ENCODE measurements at regions not wholly inside any gene's neighbourhood (a gene's known extent, or its start where the extent isn't known, plus 50 kb on each side); places are given as distances from the start of the nearest gene placed in this dataset.

DNA sequence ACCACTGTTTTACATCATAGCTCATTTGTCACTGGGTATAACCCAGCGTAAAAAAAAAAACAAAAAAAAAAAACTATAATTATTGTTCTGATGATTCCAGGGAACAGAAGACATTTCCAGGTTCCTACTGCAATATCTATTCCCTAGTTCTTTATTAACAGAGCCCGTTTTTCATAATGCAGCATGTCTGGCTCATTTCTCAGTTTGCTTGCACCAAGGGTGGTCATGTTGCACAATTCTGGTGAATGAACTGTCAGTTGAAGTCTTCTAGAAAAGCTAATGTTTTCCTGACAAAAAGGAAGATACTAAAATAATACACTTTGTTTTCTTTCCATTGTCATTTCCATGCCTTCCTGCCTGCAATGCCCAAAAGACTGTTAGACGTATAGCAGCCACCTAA, 180.1 kb downstream of the RDH14 start:
- Histone ChIP-seq H3K4me3 (ENCODE audit: extremely low read depth, insufficient read depth, low read length, poor library complexity, severe bottlenecking) (no peak overlapping the region), H3K36me3 (ENCODE audit: control insufficient read depth, insufficient read depth, low read length) (no peaks in the 10 kb centered on the region), H3K27ac (ENCODE audit: low read depth, low read length, severe bottlenecking) (no peak overlapping the region), H3K9me3 (ENCODE audit: control insufficient read depth, low read length) (no peaks in the 10 kb centered on the region), H3K4me1 (ENCODE audit: control insufficient read depth, insufficient read depth, low read length, poor library complexity, severe bottlenecking) (peaks cover 10% of the 10 kb centered on the region)
- WGBS, 2 experiments (ENCODE audit: insufficient coverage in 2 of 2): 76 to 100% methylated on average over 1 to 2 of the region's 3 CpGs

- H3K4me3 ChIP-seq (ENCODE audit: extremely low read depth, insufficient read depth, low read length, poor library complexity, severe bottlenecking): no peak overlapping the region
- no peaks in the 10 kb centered on the region for H3K36me3 ChIP-seq (ENCODE audit: control insufficient read depth, insufficient read depth, low read length)
- peaks cover 10% of the 10 kb centered on the region for H3K4me1 ChIP-seq (ENCODE audit: control insufficient read depth, insufficient read depth, low read length, poor library complexity, severe bottlenecking)
- H3K27ac ChIP-seq (ENCODE audit: low read depth, low read length, severe bottlenecking): no peak overlapping the region
- H3K9me3 ChIP-seq (ENCODE audit: control insufficient read depth, low read length): no peaks in the 10 kb centered on the region
- WGBS, 2 experiments (ENCODE audit: insufficient coverage in 2 of 2): 55 to 69% methylated on average over 5 to 7 of the region's 7 CpGs
Measured at GRCh38 chr2:18379870-18380269, 180.6 kb downstream of the RDH14 start.

- 33% methylated on average over 3 of the region's 4 CpGs; no CpG with 5 or more reads in 1 of the 2 experiments for WGBS, 2 experiments (ENCODE audit: insufficient coverage in 2 of 2)
- Histone ChIP-seq H3K36me3 (ENCODE audit: control insufficient read depth, insufficient read depth, low read length) (no peaks in the 10 kb centered on the region), H3K4me3 (ENCODE audit: extremely low read depth, insufficient read depth, low read length, poor library complexity, severe bottlenecking) (no peak overlapping the region), H3K27ac (ENCODE audit: low read depth, low read length, severe bottlenecking) (no peak overlapping the region), H3K9me3 (ENCODE audit: control insufficient read depth, low read length) (no peaks in the 10 kb centered on the region), H3K4me1 (ENCODE audit: control insufficient read depth, insufficient read depth, low read length, poor library complexity, severe bottlenecking) (peaks cover 10% of the 10 kb centered on the region)
Measured at GRCh38 chr2:18378020-18378653, 182.3 kb downstream of the RDH14 start.

- Histone ChIP-seq H3K4me1 (ENCODE audit: control insufficient read depth, insufficient read depth, low read length, poor library complexity, severe bottlenecking) (peaks cover 10% of the 10 kb centered on the region), H3K27ac (ENCODE audit: low read depth, low read length, severe bottlenecking) (no peak overlapping the region), H3K9me3 (ENCODE audit: control insufficient read depth, low read length) (no peaks in the 10 kb centered on the region), H3K36me3 (ENCODE audit: control insufficient read depth, insufficient read depth, low read length) (no peaks in the 10 kb centered on the region), H3K4me3 (ENCODE audit: extremely low read depth, insufficient read depth, low read length, poor library complexity, severe bottlenecking) (no peak overlapping the region)
- WGBS, 2 experiments (ENCODE audit: insufficient coverage in 2 of 2): 83 to 100% methylated on average over 2 of the region's 4 CpGs
Measured at GRCh38 chr2:18376936-18377335, 183.5 kb downstream of the RDH14 start.

DNA sequence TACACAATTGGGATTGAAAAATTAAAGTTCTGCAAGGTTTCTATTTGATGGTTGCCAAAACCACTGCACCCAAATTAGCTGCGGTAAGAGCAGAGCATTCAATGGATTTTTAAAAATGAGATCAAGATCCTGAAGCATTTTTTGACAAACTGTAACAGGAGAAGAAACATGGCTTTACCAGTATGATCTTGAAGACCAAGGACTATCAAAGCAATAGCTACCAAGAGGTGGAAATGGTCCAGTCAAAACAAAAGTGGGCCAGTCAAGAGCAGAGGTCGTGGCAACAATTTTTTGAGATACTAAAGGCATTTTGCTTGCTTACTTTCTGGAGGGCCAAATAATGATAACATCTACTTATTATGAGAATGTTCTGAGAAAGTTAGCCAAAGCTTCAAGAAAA, 186.8 kb downstream of the RDH14 start:
- Histone ChIP-seq H3K27ac (ENCODE audit: low read depth, low read length, severe bottlenecking) (no peak overlapping the region), H3K36me3 (ENCODE audit: control insufficient read depth, insufficient read depth, low read length) (no peaks in the 10 kb centered on the region), H3K9me3 (ENCODE audit: control insufficient read depth, low read length) (no peaks in the 10 kb centered on the region), H3K4me3 (ENCODE audit: extremely low read depth, insufficient read depth, low read length, poor library complexity, severe bottlenecking) (no peak overlapping the region), H3K4me1 (ENCODE audit: control insufficient read depth, insufficient read depth, low read length, poor library complexity, severe bottlenecking) (peaks cover 7% of the 10 kb centered on the region)
- WGBS, 2 experiments (ENCODE audit: insufficient coverage in 2 of 2): 100% methylated on average over 1 of the region's 2 CpGs

GRCh38 chr2:18373081-18373480, 187.4 kb downstream of the RDH14 start:
- Histone ChIP-seq H3K36me3 (ENCODE audit: control insufficient read depth, insufficient read depth, low read length) (no peaks in the 10 kb centered on the region), H3K9me3 (ENCODE audit: control insufficient read depth, low read length) (no peaks in the 10 kb centered on the region), H3K4me3 (ENCODE audit: extremely low read depth, insufficient read depth, low read length, poor library complexity, severe bottlenecking) (no peak overlapping the region), H3K4me1 (ENCODE audit: control insufficient read depth, insufficient read depth, low read length, poor library complexity, severe bottlenecking) (peaks cover 7% of the 10 kb centered on the region), H3K27ac (ENCODE audit: low read depth, low read length, severe bottlenecking) (no peak overlapping the region)
- no CpG with 5 or more reads among the region's 1 CpG for WGBS, 2 experiments (ENCODE audit: insufficient coverage in 2 of 2)

DNA sequence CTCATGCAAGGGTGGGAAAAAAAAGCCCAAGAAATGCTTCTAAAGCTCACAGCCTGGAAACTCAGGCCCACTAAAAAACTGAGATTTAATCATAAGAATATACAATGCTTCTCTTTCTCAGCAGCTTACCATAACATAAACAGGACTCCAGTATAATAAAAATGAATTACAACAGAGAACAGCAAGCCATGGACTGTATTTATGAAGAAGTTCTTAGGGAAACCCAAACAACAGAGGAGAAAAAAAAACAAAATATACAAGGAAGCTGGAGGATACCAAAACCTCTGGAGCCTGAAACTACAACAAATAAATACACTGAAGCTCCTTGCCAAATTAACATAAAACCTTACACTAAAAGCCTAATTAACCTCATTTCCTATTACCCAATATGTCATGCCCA, 187.8 kb downstream of the RDH14 start:
- H3K4me1 ChIP-seq (ENCODE audit: control insufficient read depth, insufficient read depth, low read length, poor library complexity, severe bottlenecking): peaks cover 4% of the 10 kb centered on the region
- no peak overlapping the region for H3K27ac ChIP-seq (ENCODE audit: low read depth, low read length, severe bottlenecking)
- no peaks in the 10 kb centered on the region for H3K9me3 ChIP-seq (ENCODE audit: control insufficient read depth, low read length)
- H3K4me3 ChIP-seq (ENCODE audit: extremely low read depth, insufficient read depth, low read length, poor library complexity, severe bottlenecking): no peak overlapping the region
- no peaks in the 10 kb centered on the region for H3K36me3 ChIP-seq (ENCODE audit: control insufficient read depth, insufficient read depth, low read length)

GRCh38 chr2:18369760-18370159, 190.7 kb downstream of the RDH14 start:
- peaks cover 2% of the 10 kb centered on the region for H3K4me1 ChIP-seq (ENCODE audit: control insufficient read depth, insufficient read depth, low read length, poor library complexity, severe bottlenecking)
- WGBS, 2 experiments (ENCODE audit: insufficient coverage in 2 of 2): no CpG with 5 or more reads among the region's 2 CpGs
- H3K4me3 ChIP-seq (ENCODE audit: extremely low read depth, insufficient read depth, low read length, poor library complexity, severe bottlenecking): no peak overlapping the region
- no peak overlapping the region for H3K27ac ChIP-seq (ENCODE audit: low read depth, low read length, severe bottlenecking)
- no peaks in the 10 kb centered on the region for H3K9me3 ChIP-seq (ENCODE audit: control insufficient read depth, low read length)
- no peaks in the 10 kb centered on the region for H3K36me3 ChIP-seq (ENCODE audit: control insufficient read depth, insufficient read depth, low read length)

- H3K36me3 ChIP-seq (ENCODE audit: control insufficient read depth, insufficient read depth, low read length): no peaks in the 10 kb centered on the region
- H3K9me3 ChIP-seq (ENCODE audit: control insufficient read depth, low read length): no peaks in the 10 kb centered on the region
- H3K4me3 ChIP-seq (ENCODE audit: extremely low read depth, insufficient read depth, low read length, poor library complexity, severe bottlenecking): no peak overlapping the region
- H3K4me1 ChIP-seq (ENCODE audit: control insufficient read depth, insufficient read depth, low read length, poor library complexity, severe bottlenecking): peaks cover 2% of the 10 kb centered on the region
- WGBS, 2 experiments (ENCODE audit: insufficient coverage in 2 of 2): 25 to 29% methylated on average over 1 of the region's 2 CpGs
- H3K27ac ChIP-seq (ENCODE audit: low read depth, low read length, severe bottlenecking): no peak overlapping the region
Measured at GRCh38 chr2:18368008-18368407, 192.4 kb downstream of the RDH14 start.

- Histone ChIP-seq H3K4me1 (ENCODE audit: control insufficient read depth, insufficient read depth, low read length, poor library complexity, severe bottlenecking) (peaks cover 2% of the 10 kb centered on the region), H3K36me3 (ENCODE audit: control insufficient read depth, insufficient read depth, low read length) (no peaks in the 10 kb centered on the region), H3K27ac (ENCODE audit: low read depth, low read length, severe bottlenecking) (no peak overlapping the region), H3K9me3 (ENCODE audit: control insufficient read depth, low read length) (no peaks in the 10 kb centered on the region), H3K4me3 (ENCODE audit: extremely low read depth, insufficient read depth, low read length, poor library complexity, severe bottlenecking) (no peak overlapping the region)
- WGBS, 2 experiments (ENCODE audit: insufficient coverage in 2 of 2): 69 to 86% methylated on average over 2 of the region's 2 CpGs
Measured at GRCh38 chr2:18365342-18365741, 195.1 kb downstream of the RDH14 start.

- no CpG with 5 or more reads among the region's 3 CpGs for WGBS, 2 experiments (ENCODE audit: insufficient coverage in 2 of 2)
- Histone ChIP-seq H3K36me3 (ENCODE audit: control insufficient read depth, insufficient read depth, low read length) (no peaks in the 10 kb centered on the region), H3K4me1 (ENCODE audit: control insufficient read depth, insufficient read depth, low read length, poor library complexity, severe bottlenecking) (no peaks in the 10 kb centered on the region), H3K9me3 (ENCODE audit: control insufficient read depth, low read length) (no peaks in the 10 kb centered on the region), H3K4me3 (ENCODE audit: extremely low read depth, insufficient read depth, low read length, poor library complexity, severe bottlenecking) (no peak overlapping the region), H3K27ac (ENCODE audit: low read depth, low read length, severe bottlenecking) (no peak overlapping the region)
Measured at GRCh38 chr2:18363348-18363747, 197.1 kb downstream of the RDH14 start.
